ENCODE measurements at regions not wholly inside any gene's neighbourhood (a gene's known extent, or its start where the extent isn't known, plus 50 kb on each side); places are given as distances from the start of the nearest gene placed in this dataset.

DNA sequence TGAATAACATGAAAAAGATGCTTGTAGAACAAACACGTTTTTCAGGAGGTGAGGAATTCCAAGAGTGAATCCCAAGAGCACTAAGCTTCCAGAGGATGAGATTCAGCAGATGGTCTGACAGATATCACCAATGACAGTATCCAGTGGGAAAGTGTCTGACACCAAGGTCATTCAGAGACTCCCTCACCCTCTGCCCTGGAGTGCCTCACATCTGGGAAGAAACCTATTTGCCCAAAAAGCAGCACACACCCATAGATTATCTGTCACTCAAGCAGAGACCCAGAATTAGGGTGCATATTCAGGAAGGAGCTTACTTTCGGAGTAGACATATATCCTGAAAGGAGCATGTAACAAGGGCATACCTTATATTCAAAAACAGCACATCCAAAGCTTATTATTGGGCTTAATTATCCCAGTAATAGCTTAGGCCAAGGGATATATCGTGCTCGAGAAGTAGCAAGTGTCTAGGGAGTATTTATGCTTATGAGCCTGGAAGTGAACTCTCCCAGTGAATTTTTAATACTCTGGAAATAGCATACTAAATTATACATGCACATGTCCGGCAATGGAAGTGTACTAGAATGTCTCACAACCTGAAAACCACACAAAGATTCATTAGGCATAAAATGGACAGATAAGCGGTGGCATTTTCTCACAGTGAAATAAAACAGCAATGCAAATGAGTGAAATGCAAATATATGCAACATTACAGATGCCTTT, 998.1 kb upstream of the TMEM132C start:
- DNase-seq = no peak

DNA sequence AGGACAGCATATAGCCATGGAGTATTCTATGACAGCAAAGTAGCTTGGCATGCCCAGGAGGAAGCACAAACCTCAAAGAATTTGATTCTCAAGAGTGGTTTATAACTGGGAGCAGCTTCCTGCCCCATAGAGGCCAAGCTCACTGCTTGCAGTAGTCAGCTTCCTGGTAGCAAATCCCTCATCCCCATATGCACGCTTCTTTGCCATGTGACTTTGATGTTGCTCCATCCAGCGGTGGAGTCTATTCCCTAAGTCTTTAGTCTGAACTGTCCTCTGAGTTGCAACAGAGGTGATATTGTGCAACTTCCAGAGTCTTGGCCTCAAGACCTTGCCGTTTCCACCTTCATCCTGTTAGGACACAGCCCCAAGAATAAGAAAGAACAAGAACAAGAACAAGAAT, 996.8 kb upstream of the TMEM132C start:
- DNase-seq = peak; percentile 51

GRCh38 chr12:127271776-127272175, 995.2 kb upstream of the TMEM132C start:
- DNase-seq = no peak

GRCh38 chr12:127272864-127273263, 994.1 kb upstream of the TMEM132C start:
- DNase-seq = no peak

DNA sequence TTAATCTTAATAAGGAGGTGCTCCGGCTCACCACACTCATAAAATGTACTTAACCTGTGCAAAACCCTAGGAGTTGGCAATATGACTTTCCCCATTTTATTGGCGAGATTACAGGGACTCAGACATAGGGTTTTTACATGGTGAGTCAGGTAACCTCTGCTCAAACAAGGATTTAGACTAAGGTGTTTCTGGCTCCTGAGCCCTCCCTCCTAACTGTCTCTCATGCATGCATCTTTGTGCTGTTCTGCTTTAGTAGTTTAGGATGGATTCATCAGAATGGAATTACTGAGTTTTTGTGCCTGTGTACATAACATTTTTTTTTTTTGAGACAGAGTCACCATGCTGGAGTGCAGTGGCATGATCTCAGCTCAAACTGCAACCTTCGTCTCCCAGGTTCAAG, 993.3 kb upstream of the TMEM132C start:
- DNase-seq = no peak

DNA sequence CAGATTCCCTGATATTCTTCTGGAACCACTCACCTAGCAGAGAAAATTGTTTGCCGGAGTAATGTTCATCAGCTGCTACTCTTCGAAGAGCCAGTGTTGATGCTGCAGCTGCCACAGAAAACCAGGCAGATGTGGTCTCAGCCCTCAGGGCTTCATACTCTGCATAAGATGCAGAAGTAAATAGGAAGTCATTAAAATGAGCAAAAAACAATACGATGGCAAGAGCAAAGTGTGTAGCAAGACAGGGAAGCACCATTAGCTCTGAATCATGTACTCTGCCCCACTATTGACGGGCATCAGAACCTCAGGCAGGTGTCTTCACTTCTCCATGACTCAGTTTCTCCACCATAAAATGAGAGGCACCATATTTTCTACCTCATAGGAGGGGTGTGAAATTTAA, 991.6 kb upstream of the TMEM132C start:
- DNase-seq = no peak

- no peak for DNase-seq
These were observed 989.1 kb upstream of the TMEM132C start for GRCh38 chr12:127277882-127278281.

DNA sequence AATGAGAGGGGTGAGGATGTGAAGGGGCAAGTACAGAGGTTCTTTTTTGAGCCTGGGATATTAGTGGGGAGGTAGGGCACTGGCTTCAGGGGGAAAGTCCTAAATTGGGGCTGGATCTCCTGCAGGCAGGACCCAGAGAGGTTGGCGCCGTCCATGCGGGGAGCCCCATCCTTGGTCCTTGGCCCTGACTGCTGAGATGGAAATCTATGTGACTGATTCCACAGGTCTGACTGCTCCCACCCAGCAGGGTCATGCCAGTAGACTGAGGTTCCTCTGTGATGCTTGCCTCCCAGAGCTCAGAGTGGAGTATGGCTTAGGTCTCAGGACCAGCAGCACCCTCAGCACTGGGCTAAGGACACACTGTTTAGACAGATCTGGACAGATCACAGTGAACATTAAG, 988.6 kb upstream of the TMEM132C start:
- no peak for DNase-seq

DNA sequence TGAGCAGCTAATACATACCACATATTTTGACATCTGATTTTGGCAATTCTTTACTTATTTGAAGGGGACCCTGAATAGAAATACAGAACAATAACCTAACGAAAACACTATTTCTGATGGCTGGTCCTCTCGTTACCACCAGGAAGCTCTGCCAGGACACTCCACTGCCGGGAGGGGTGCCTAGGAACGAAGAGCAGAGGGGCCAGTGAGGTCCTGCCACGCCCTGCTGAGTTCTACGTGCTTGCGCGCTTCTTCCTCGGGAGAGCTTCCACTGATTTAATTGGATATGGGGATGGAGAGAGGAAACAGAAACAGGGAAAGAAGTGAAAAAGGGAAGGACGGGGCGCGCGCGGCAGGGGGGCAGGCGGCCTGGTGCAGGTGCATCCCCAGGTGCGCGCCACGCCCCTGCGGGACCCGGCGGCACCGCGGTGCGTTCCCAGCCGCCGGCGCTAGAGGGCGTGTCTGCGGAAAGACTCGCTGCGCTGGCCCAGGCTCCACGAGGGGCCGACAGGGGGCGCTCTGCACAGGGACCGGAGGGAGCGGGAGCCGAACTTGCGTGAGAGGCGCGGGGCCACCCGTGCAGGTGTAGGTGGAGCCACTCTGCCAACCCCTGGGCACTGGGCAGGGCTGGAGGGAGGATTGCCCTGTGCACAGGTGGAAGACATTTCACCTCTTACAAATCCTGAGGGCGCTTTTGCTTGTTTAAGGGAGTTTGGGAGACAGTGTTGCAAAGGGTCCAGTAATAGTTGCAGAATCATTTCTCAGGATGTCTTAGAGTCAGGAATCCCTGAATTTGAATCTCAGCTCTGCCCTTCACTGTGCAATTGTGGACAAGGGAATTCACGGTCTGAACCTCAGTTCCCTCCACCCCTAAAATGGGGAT, 986.3 kb upstream of the TMEM132C start:
- no peak for DNase-seq

DNA sequence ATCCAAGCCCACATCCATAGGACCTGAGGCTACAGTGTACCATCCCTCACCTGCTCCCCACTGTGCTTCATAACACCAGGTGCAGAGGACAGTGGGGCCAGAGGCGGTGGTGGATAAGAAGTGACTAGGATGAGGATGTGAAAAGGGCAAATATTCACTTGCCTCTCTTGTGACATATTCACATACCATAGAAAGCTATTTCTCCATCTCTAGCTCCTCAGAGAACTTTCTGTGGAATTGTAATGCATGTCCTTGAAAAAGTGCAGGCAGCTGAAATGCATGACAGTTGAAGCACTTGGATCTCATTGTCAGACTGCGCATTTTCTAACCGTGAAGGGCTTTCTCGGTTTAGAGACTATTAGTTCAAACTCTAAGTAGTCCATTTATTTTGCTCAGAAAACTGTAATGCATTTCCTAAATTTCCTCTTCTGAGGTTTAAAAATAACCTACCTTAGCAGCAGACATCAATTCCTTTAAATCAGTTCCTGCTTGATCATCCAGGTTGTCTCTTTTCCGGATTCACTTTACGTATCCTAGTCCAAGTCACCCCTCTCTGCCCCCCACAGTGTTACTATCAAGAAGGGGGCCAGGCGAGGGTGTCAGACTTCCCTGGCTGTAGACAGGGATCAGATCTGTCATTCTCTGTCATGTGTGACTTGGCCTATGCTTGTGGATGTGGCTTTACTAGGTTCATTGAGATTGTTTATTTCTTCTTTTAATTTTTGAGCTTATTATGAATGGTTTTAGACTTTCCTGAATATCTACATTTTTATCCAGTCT, 984.0 kb upstream of the TMEM132C start:
- DNase-seq = no peak

- DNase-seq = no peak
These were observed 982.9 kb upstream of the TMEM132C start for GRCh38 chr12:127284021-127284420.

- DNase-seq = no peak
These were observed 982.0 kb upstream of the TMEM132C start for GRCh38 chr12:127284870-127285431.

- no peak for DNase-seq
These were observed 980.7 kb upstream of the TMEM132C start for GRCh38 chr12:127286281-127286680.

DNA sequence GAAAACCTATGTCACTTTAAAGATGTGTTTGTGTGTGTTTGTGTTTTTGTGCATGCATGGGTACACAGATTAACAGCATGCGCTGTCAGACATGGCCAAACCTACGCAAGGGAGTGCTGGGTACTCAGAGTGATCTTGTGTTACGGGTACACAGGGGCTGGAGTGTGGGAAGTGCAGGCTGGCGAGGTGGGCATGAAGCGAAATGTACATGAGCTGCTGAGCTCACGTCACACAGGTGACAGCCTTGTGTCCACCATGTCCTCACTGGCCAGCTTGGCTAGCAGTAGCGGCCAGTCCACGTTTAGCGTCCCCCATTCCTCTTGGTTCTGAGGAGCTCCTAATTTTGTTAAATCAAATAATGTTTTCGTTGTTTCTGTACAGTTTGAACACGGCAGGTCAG, 979.7 kb upstream of the TMEM132C start:
- no peak for DNase-seq

DNA sequence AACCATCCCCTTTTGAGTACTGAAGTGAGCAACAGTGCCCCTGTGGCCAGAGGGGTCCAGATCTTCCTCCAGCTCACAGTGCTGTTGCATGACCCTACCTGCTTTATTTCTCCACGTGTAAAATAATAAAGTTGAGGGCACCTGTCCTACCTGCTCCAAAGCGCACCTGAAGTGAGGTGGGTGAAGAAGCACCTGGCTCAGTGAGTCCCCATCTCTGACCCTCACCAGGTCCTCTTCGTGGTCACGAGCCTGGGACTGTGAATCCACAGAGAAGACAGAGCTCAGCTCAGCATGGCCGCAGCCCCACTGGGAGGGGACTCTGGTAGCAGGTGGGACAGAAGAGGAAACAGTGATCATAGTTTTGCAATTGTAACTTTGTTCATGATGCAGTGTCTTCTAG, 976.7 kb upstream of the TMEM132C start:
- DNase-seq = no peak

DNA sequence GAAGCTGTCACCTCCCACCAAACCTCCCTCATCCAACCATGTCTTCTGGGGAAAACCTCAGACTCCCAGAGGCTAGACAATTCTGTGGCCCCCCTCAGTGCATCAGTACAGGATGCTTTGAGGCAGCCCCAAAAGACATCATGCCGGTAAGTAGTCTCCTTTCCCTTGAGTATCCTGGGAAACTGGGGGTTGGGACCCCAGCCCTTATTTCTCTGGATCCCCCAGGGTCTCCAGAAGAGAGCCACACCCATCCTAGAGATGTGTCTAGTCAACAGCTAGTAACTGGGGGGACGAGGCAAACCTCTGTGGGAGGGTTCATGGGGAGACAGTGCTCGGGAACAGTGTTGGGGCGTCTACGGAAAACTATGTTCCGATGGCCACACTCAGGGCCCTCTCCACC, 974.2 kb upstream of the TMEM132C start:
- no peak for DNase-seq

- DNase-seq = peak; percentile 31
These were observed 973.3 kb upstream of the TMEM132C start for GRCh38 chr12:127293507-127294310.

DNA sequence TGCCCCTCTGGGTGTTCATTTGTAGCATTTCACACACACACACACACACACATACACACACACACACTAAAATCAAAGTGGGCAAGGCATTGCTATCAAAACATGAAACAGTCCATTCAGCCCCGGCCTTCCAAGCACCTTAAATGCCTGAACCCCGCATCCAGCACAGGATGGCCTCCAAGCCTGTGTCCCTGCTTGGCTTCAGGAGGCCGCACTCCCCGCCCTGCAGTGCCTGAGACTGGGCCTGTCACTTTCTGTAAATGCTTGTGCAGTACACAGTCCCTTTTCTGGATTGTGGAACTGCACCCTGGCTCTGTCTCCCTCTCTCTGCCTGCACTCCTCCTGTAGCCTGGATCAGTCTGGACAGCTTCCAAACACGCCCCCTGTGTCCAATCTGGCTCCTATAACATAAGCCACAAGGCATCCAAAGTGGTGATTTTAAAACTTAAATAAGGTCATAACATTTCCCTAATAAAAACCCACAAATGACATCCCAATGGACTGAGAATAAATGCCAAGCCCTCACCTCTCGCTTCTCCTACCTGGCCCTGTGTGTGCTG, 972.2 kb upstream of the TMEM132C start:
- DNase-seq = no peak

DNA sequence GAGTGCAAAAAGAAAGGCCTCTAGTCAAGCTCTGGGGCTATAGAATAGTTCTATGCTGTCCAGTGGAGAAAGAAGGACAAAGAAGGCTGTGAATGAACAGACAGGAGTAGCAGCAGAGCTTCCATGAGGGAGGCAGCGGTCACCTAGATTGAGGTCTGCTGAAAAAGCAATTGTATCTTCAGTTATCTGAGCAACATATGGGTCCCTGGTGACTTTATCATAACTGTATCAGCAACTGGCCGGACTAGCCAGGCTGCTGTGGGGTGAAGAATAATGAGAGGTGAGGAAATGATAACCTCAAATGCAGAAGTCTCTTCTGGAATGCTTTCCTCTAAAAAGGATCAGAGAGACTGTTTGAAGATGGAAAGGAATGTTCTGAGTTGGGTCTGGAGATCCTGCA, 971.3 kb upstream of the TMEM132C start:
- DNase-seq = no peak

DNA sequence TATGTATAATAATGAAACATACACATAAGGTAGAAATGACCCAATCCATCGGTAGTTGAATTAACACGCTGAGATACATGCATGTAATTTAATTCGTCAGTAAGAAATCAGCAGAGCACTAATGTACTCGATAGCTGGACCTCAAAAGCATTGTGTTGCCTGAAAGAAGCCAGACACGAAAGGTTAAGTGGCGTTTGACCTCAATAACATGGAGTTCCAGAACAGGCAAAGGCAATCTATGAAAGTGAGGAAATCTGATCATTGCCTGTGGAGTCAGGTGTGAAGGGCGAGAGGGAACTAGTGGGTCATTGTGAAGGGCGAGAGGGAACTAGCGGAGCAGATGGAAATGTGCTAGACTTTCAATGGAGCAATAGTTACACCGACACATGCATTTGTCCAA, 970.4 kb upstream of the TMEM132C start:
- DNase-seq = no peak

GRCh38 chr12:127297327-127297726, 969.6 kb upstream of the TMEM132C start:
- DNase-seq = no peak

DNA sequence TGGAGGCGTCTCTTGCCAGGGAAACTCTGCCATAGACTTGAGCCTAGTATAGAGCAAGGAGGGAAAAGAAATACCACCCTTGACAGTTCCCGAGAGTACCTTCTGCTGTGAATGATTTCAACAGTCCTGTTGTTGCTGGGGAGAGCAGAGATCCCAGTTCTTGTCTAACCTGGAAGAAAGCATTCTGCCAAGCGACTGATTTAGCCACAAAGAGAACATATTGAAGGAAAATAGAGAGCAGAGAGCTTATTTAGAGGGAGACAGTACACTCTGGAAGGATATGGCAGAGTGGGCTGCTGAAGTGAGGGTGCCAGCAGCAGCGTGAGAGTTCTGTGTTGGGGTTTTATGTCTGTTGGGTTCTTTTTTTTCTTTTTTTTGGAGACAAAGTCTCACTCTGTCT, 966.9 kb upstream of the TMEM132C start:
- DNase-seq = no peak
